ENCODE measurements at regions not wholly inside any gene's neighbourhood (a gene's known extent, or its start where the extent isn't known, plus 50 kb on each side); places are given as distances from the start of the nearest gene placed in this dataset.

- intact Hi-C loops (cut with micrococcal nuclease): no loop called here
Observed at GRCh38 chr14:65277027-65277426, 135.5 kb upstream of the FUT8 start.

- intact Hi-C loops (cut with micrococcal nuclease): no loop called here
Observed at GRCh38 chr14:65277580-65278270, 134.8 kb upstream of the FUT8 start.

- intact Hi-C loops (cut with micrococcal nuclease): no loop called here
Observed at GRCh38 chr14:65278589-65278988, 133.9 kb upstream of the FUT8 start.

- intact Hi-C loops (cut with micrococcal nuclease): no loop called here
Observed at GRCh38 chr14:65279510-65279909, 133.0 kb upstream of the FUT8 start.

- intact Hi-C loops (cut with micrococcal nuclease): loop anchor here (10.0 kb wide), 1 partner anchor 645 kb away; no protein-coding TSS in a partner anchor
Observed at GRCh38 chr14:65279958-65280357, 132.6 kb upstream of the FUT8 start.

GRCh38 chr14:65280653-65281052, 131.9 kb upstream of the FUT8 start:
- intact Hi-C loops (cut with micrococcal nuclease): loop anchor here (10.0 kb wide), 1 partner anchor 644 kb away; no protein-coding TSS in a partner anchor

GRCh38 chr14:65281991-65282895, 130.3 kb upstream of the FUT8 start:
- intact Hi-C loops (cut with micrococcal nuclease): loop anchor here (10.0 kb wide), 1 partner anchor 643 kb away; no protein-coding TSS in a partner anchor

- intact Hi-C loops (cut with micrococcal nuclease): loop anchor here (1.0 to 10.0 kb wide), 2 partner anchors 74 to 642 kb away; no protein-coding TSS in a partner anchor
Observed at GRCh38 chr14:65282896-65283253, 129.7 kb upstream of the FUT8 start.

- intact Hi-C loops (cut with micrococcal nuclease): loop anchor here (2.0 to 10.0 kb wide), 6 partner anchors 64 to 671 kb away; partner anchors contain the start of gene MAX
Observed at GRCh38 chr14:65286443-65286842, 126.1 kb upstream of the FUT8 start.

- intact Hi-C loops (cut with micrococcal nuclease): loop anchor here (1.0 to 10.0 kb wide), 12 partner anchors 16 to 783 kb away; partner anchors contain the start of gene MAX
Observed at GRCh38 chr14:65287264-65288131, 125.0 kb upstream of the FUT8 start.

- intact Hi-C loops (cut with micrococcal nuclease): no loop called here
Observed at GRCh38 chr14:65290830-65291229, 121.7 kb upstream of the FUT8 start.

GRCh38 chr14:65291531-65291930, 121.0 kb upstream of the FUT8 start:
- intact Hi-C loops (cut with micrococcal nuclease): no loop called here

GRCh38 chr14:65294816-65295215, 117.7 kb upstream of the FUT8 start:
- intact Hi-C loops (cut with micrococcal nuclease): no loop called here

GRCh38 chr14:65296402-65296801, 116.1 kb upstream of the FUT8 start:
- intact Hi-C loops (cut with micrococcal nuclease): no loop called here

- intact Hi-C loops (cut with micrococcal nuclease): no loop called here
Observed at GRCh38 chr14:65296876-65297275, 115.7 kb upstream of the FUT8 start.

- intact Hi-C loops (cut with micrococcal nuclease): no loop called here
Observed at GRCh38 chr14:65297744-65298143, 114.8 kb upstream of the FUT8 start.

GRCh38 chr14:65299826-65300225, 112.7 kb upstream of the FUT8 start:
- intact Hi-C loops (cut with micrococcal nuclease): no loop called here

- intact Hi-C loops (cut with micrococcal nuclease): loop anchor here (2.0 kb wide), 2 partner anchors 79 to 545 kb away; no protein-coding TSS in a partner anchor
Observed at GRCh38 chr14:65301862-65302539, 110.5 kb upstream of the FUT8 start.

GRCh38 chr14:65302571-65303189, 109.8 kb upstream of the FUT8 start:
- intact Hi-C loops (cut with micrococcal nuclease): loop anchor here (1.0 to 2.0 kb wide), 7 partner anchors 15 to 544 kb away; no protein-coding TSS in a partner anchor

All from T-helper 1 cell treated with Interleukin-12 subunit alpha and Interleukin-12 subunit beta and Interleukin-4 antibody, amounts not matched to agents 30 ng/mL and 1 ng/mL, for 36 hours (primary cell).